HCT116 (cell line): ENCODE measurements at regions not wholly inside any gene's neighbourhood (a gene's known extent, or its start where the extent isn't known, plus 50 kb on each side); places are given as distances from the start of the nearest gene placed in this dataset.

Source experiments
- ATAC-seq: fragments of 200-7000 bp; cut with Tn5 transposase; 2 replicates; pipeline ENCODE4 v1.9.1; 2020; ENCODE audit warnings: mild to moderate bottlenecking, moderate library complexity
- BruUV-seq: library from RNA; stranded (reverse); fragments of 400-500 nt; replicated peaks from 2 replicates; lab custom pipeline; 2021; lab: Mats Ljungman, UMichigan
- CTCF ChIA-PET: fragments of 300-600 bp; sonication (Branson Sonifier 250); formaldehyde crosslinking; loops from one replicate; lab custom pipeline; 2021; ENCODE audit warnings: antibody characterized with exemption; lab: Charles Lee
- POLR2A ChIA-PET: fragments of 300-600, 350-600 bp; sonication (Branson Sonifier 250); formaldehyde crosslinking; loops from one replicate; lab custom pipeline; 2021; ENCODE audit warnings: antibody characterized with exemption; lab: Charles Lee
- RAD21 ChIA-PET, 2 experiments: fragments of 300-600 bp; sonication (Branson Sonifier 250); formaldehyde crosslinking; loops; one replicate each; lab custom pipeline; 2023; ENCODE audit warnings: low total read pairs in 2 of 2; ENCODE audit not compliant: uncharacterized antibody in 2 of 2, unreplicated experiment in 2 of 2, low non-redundant PET in 1 of 2; lab: Charles Lee
- DNase-seq: peaks from one replicate; pipeline ENCODE4 v3.0.0-alpha.2; 2010; ENCODE audit warnings: low read depth, low spot score
- H2AFZ ChIP-seq: fragments of 200-600 bp; shearing (Covaris generic), sonication (generic); 2 replicates; pipeline ENCODE4 v1.6.1; 2017; ENCODE audit warnings: low read depth, mixed run types, mixed read lengths, antibody characterized with exemption, low read length; ENCODE audit not compliant: poor library complexity, severe bottlenecking
- H3K27ac ChIP-seq: 2 replicates; pipeline ENCODE4 v1.5.1; 2012; ENCODE audit warnings: low read depth, low read length
- H3K27me3 ChIP-seq: fragments of 200-600 bp; sonication (generic); 2 replicates; pipeline ENCODE4 v1.6.1; 2016; ENCODE audit warnings: mixed run types, low read length, mixed read lengths; ENCODE audit not compliant: insufficient read depth
- H3K36me3 ChIP-seq, 2 experiments: fragments of 200-500 bp in 1 of 2; fragments of 200-600 bp in 1 of 2; sonication (Bioruptor generic) in 1 of 2; sonication (generic) in 1 of 2; 2 replicates each; pipeline versions ENCODE4 v1.5.1 to v1.6.1; 2014 to 2016; ENCODE audit warnings: low read length in 2 of 2, inconsistent platforms in 1 of 2, mixed read lengths in 1 of 2, mixed run types in 1 of 2; ENCODE audit not compliant: insufficient read depth in 2 of 2, control insufficient read depth in 1 of 2
- H3K4me1 ChIP-seq, 2 experiments: fragments of 200-600 bp in 1 of 2; sonication (generic) in 1 of 2; 2 replicates each; pipeline versions ENCODE4 v1.5.1 to v1.6.1; 2012 to 2017; ENCODE audit warnings: low read length in 2 of 2, inconsistent platforms in 1 of 2, mild to moderate bottlenecking in 1 of 2, mixed read lengths in 1 of 2, mixed run types in 1 of 2, moderate library complexity in 1 of 2; ENCODE audit not compliant: insufficient read depth in 2 of 2, control insufficient read depth in 1 of 2
- H3K4me2 ChIP-seq: fragments of 200-600 bp; sonication (generic); 2 replicates; pipeline ENCODE4 v1.6.1; 2017; ENCODE audit warnings: mixed run types, low read length, mixed read lengths
- H3K4me3 ChIP-seq, 2 experiments: fragments of 200-600 bp in 1 of 2; sonication (generic) in 1 of 2; replicated peaks in 1 of 2; 2 replicates each; pipeline ENCODE4 v1.5.1; 2011 to 2016; ENCODE audit warnings: low read length in 2 of 2, control low read depth in 1 of 2, low read depth in 1 of 2, mild to moderate bottlenecking in 1 of 2, mixed read lengths in 1 of 2, mixed run types in 1 of 2
- H3K79me2 ChIP-seq: fragments of 200-600 bp; sonication (generic); 2 replicates; pipeline ENCODE4 v1.6.1; 2017; ENCODE audit warnings: mild to moderate bottlenecking, mixed run types, low read length, moderate library complexity, mixed read lengths; ENCODE audit not compliant: insufficient read depth
- H3K9ac ChIP-seq: fragments of 200-600 bp; sonication (generic); 2 replicates; pipeline ENCODE4 v1.6.1; 2016; ENCODE audit warnings: low read length, mixed read lengths
- H3K9me2 ChIP-seq: fragments of 200-600 bp; sonication (generic), shearing (Covaris generic); 2 replicates; pipeline ENCODE4 v1.6.1; 2017; ENCODE audit warnings: mixed run types, mild to moderate bottlenecking, moderate library complexity; ENCODE audit not compliant: insufficient read depth
- H3K9me3 ChIP-seq, 2 experiments: fragments of 200-500 bp in 1 of 2; fragments of 200-600 bp in 1 of 2; sonication (Bioruptor generic) in 1 of 2; sonication (generic) in 1 of 2; 2 replicates each; pipeline ENCODE4 v1.6.1; 2014 to 2017; ENCODE audit warnings: low read length in 2 of 2, mixed read lengths in 2 of 2, inconsistent platforms in 1 of 2, low read depth in 1 of 2, mild to moderate bottlenecking in 1 of 2, mixed run types in 1 of 2, moderate library complexity in 1 of 2; ENCODE audit not compliant: control insufficient read depth in 1 of 2, insufficient read depth in 1 of 2
- H4K20me1 ChIP-seq: fragments of 200-600 bp; sonication (generic), shearing (Covaris generic); 2 replicates; pipeline ENCODE4 v1.6.1; 2017; ENCODE audit warnings: mixed run types, mild to moderate bottlenecking, moderate library complexity; ENCODE audit not compliant: insufficient read depth
- CBX3 ChIP-seq: IDR thresholded peaks from 2 replicates; pipeline ENCODE4 v1.6.1; 2012; ENCODE audit warnings: low read depth
- EZH2phosphoT487 ChIP-seq: fragments of 200-600 bp; IDR thresholded peaks from 2 replicates; pipeline ENCODE4 v1.6.1; 2018; ENCODE audit warnings: antibody characterized with exemption, borderline replicate concordance
- FOSL1 ChIP-seq: IDR thresholded peaks from 2 replicates; pipeline ENCODE4 v1.6.1; 2012; ENCODE audit warnings: low read depth
- TCF7L2 ChIP-seq: IDR thresholded peaks from 2 replicates; pipeline ENCODE4 v1.7.0; 2011; ENCODE audit warnings: borderline replicate concordance, inconsistent platforms; ENCODE audit not compliant: insufficient read depth, insufficient read length; ENCODE audit errors: extremely low read depth
- YY1 ChIP-seq: IDR thresholded peaks from 2 replicates; pipeline ENCODE4 v1.6.1; 2011; ENCODE audit warnings: low read length, low read depth, moderate library complexity, mild to moderate bottlenecking; ENCODE audit not compliant: insufficient replicate concordance; ENCODE audit errors: extremely low read depth
- ZFX ChIP-seq: fragments of 450-650 bp; IDR thresholded peaks from 2 replicates; pipeline ENCODE4 v1.6.1; 2017
- intact Hi-C: fragments of 100-400 bp; cut with micrococcal nuclease; formaldehyde crosslinking; loops from 2 replicates; pipeline ENCODE4 v1.10.0; 2022
- TF ChIP-seq, protein P1 (sequence below): IDR thresholded peaks from 2 replicates; pipeline ENCODE4 v1.6.1; 2012
- TF ChIP-seq, protein P2 (sequence below), 3 experiments: fragments of 200-600 bp in 1 of 3; sonication (generic) in 1 of 3; IDR thresholded peaks in 2 of 3; conservative IDR thresholded peaks in 1 of 3; 2 replicates each; pipeline ENCODE4 v1.5.1; 2012 to 2017; ENCODE audit warnings: low read depth in 2 of 3, low read length in 2 of 3, antibody characterized with exemption in 1 of 3, borderline replicate concordance in 1 of 3, control low read depth in 1 of 3, mild to moderate bottlenecking in 1 of 3, mixed read lengths in 1 of 3, mixed run types in 1 of 3, moderate library complexity in 1 of 3; ENCODE audit not compliant: insufficient read depth in 1 of 3

DNA sequence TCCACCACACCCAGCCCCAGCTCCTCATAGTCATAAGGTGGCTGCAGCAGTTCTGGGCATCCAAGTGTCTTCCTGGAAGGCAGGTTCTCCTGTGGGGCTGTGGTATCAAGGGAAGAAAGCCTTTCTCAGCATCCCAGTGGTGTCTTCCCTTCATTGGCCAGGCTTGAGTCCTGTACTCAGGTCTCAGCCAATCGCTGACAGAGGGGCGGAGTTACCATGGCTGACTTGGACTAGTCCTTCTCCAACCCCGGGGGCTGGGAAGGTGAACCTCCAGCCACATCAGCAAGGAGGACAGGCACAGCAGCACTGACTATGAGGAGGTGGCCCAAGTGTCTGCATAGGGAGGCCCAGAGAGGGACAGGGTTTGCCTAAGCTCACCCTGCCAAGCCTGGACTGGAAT, 64.0 kb upstream of the SLC24A4 start:
- Histone ChIP-seq H3K4me1 (no peaks in the 10 kb centered on the region; a peak in 1 of 4 replicates), H3K9ac (no peak overlapping the region), H3K4me3 (no peak overlapping the region), H3K9me3 (no peaks in the 10 kb centered on the region), H3K79me2 (no peaks in the 10 kb centered on the region), H3K27ac (no peak overlapping the region), H3K27me3 (no peaks in the 10 kb centered on the region), H3K9me2 (no peaks in the 10 kb centered on the region), H3K36me3 (no peaks in the 10 kb centered on the region), H2AFZ (no peak overlapping the region), H4K20me1 (no peaks in the 10 kb centered on the region), H3K4me2 (no peak overlapping the region)
- DNase-seq (no peak), ATAC-seq (peak; percentile 92)
- ChIA-PET RAD21 (no interaction called here), POLR2A (no interaction called here), CTCF (no interaction called here)
- intact Hi-C loops = no loop called here
- no TSS peak for BruUV-seq
- TF ChIP-seq FOSL1 = no peak
- no peak for TF ChIP-seq YY1
- no peak for TF ChIP-seq EZH2phosphoT487
- TF ChIP-seq CBX3 = no peak
- TF ChIP-seq, protein P1, sequence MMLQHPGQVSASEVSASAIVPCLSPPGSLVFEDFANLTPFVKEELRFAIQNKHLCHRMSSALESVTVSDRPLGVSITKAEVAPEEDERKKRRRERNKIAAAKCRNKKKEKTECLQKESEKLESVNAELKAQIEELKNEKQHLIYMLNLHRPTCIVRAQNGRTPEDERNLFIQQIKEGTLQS = no peak
- no peak for TF ChIP-seq ZFX
- TF ChIP-seq, protein P2, sequence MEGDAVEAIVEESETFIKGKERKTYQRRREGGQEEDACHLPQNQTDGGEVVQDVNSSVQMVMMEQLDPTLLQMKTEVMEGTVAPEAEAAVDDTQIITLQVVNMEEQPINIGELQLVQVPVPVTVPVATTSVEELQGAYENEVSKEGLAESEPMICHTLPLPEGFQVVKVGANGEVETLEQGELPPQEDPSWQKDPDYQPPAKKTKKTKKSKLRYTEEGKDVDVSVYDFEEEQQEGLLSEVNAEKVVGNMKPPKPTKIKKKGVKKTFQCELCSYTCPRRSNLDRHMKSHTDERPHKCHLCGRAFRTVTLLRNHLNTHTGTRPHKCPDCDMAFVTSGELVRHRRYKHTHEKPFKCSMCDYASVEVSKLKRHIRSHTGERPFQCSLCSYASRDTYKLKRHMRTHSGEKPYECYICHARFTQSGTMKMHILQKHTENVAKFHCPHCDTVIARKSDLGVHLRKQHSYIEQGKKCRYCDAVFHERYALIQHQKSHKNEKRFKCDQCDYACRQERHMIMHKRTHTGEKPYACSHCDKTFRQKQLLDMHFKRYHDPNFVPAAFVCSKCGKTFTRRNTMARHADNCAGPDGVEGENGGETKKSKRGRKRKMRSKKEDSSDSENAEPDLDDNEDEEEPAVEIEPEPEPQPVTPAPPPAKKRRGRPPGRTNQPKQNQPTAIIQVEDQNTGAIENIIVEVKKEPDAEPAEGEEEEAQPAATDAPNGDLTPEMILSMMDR (IDR thresholded peaks at IDR 0.05 in 2 of 3, conservative IDR thresholded peaks at IDR 0.05 in 1 of 3; ENCODE audit: borderline replicate concordance in 1 of 3, insufficient read depth in 1 of 3, low read depth in 2 of 3, low read length in 2 of 3) = no peak
- TF ChIP-seq TCF7L2 = no peak
